ENCODE measurements at regions not wholly inside any gene's neighbourhood (a gene's known extent, or its start where the extent isn't known, plus 50 kb on each side); places are given as distances from the start of the nearest gene placed in this dataset.
"Not testable (repeated sequence)": the region's sequence is repeated elsewhere in the genome, so short reads cannot be mapped to it uniquely, and the experiment has no call there.

- DNase-seq (ENCODE audit: low read depth): no peak
Observed at GRCh38 chr2:7146151-7146550, 228.9 kb downstream of the RNF144A start.

- DNase-seq (ENCODE audit: low read depth): no peak
Observed at GRCh38 chr2:7154656-7155055, 237.4 kb downstream of the RNF144A start.

GRCh38 chr2:7161501-7161900, 244.3 kb downstream of the RNF144A start:
- DNase-seq (ENCODE audit: low read depth): no peak

GRCh38 chr2:7165736-7166135, 248.5 kb downstream of the RNF144A start:
- no peak for DNase-seq (ENCODE audit: low read depth)

- no peak for DNase-seq (ENCODE audit: low read depth)
Observed at GRCh38 chr2:7167801-7168411, 250.7 kb downstream of the RNF144A start.

- no peak for DNase-seq (ENCODE audit: low read depth)
Observed at GRCh38 chr2:7169593-7169992, 252.4 kb downstream of the RNF144A start.

- not testable (repeated sequence) for DNase-seq (ENCODE audit: low read depth)
Observed at GRCh38 chr2:7178996-7179395, 261.8 kb downstream of the RNF144A start.

- no peak for DNase-seq (ENCODE audit: low read depth)
Observed at GRCh38 chr2:7180638-7181370, 263.6 kb downstream of the RNF144A start.

- no peak for DNase-seq (ENCODE audit: low read depth)
Observed at GRCh38 chr2:7182525-7182924, 265.3 kb downstream of the RNF144A start.

GRCh38 chr2:7189106-7189505, 271.9 kb downstream of the RNF144A start:
- DNase-seq (ENCODE audit: low read depth): no peak

- no peak for DNase-seq (ENCODE audit: low read depth)
Observed at GRCh38 chr2:7190587-7191324, 273.5 kb downstream of the RNF144A start.

- peak; percentile 68 for DNase-seq (ENCODE audit: low read depth)
Observed at GRCh38 chr2:7191932-7192331, 274.7 kb downstream of the RNF144A start.

GRCh38 chr2:7193457-7193856, 276.2 kb downstream of the RNF144A start:
- no peak for DNase-seq (ENCODE audit: low read depth)

- DNase-seq (ENCODE audit: low read depth): no peak
Observed at GRCh38 chr2:7194950-7195349, 277.7 kb downstream of the RNF144A start.

- DNase-seq (ENCODE audit: low read depth): no peak
Observed at GRCh38 chr2:7196883-7197282, 279.7 kb downstream of the RNF144A start.

- DNase-seq (ENCODE audit: low read depth): no peak
Observed at GRCh38 chr2:7201851-7202250, 284.6 kb downstream of the RNF144A start.

- DNase-seq (ENCODE audit: low read depth): peak; percentile 59
Observed at GRCh38 chr2:7203056-7203467, 285.9 kb downstream of the RNF144A start.

GRCh38 chr2:7205151-7205830, 288.1 kb downstream of the RNF144A start:
- no peak for DNase-seq (ENCODE audit: low read depth)

- DNase-seq (ENCODE audit: low read depth): no peak
Observed at GRCh38 chr2:7206111-7206810, 289.0 kb downstream of the RNF144A start.

GRCh38 chr2:7207631-7208030, 290.4 kb downstream of the RNF144A start:
- DNase-seq (ENCODE audit: low read depth): no peak

GRCh38 chr2:7209757-7210555, 292.7 kb downstream of the RNF144A start:
- DNase-seq (ENCODE audit: low read depth): no peak
